GM10248 (cell line): ENCODE measurements at regions not wholly inside any gene's neighbourhood (a gene's known extent, or its start where the extent isn't known, plus 50 kb on each side); places are given as distances from the start of the nearest gene placed in this dataset.

ENCODE experiments used
- CTCF ChIA-PET: fragments of 300-600 bp; sonication (Branson Sonifier 250); formaldehyde crosslinking; extraction: SDS; loops from one replicate; lab custom pipeline; 2021; ENCODE audit warnings: antibody characterized with exemption; lab: Yijun Ruan, JAX
- POLR2A ChIA-PET: fragments of 350-650 bp; sonication (Branson Sonifier 250); formaldehyde crosslinking; extraction: SDS; loops from one replicate; lab custom pipeline; 2020; ENCODE audit warnings: antibody characterized with exemption; lab: Yijun Ruan, JAX
- DNase-seq: peaks from one replicate; pipeline ENCODE4 v3.0.0; 2012; ENCODE audit errors: extremely low spot score
- CTCF ChIP-seq: IDR thresholded peaks from 2 replicates; pipeline ENCODE4 v1.5.1; 2012; ENCODE audit warnings: mild to moderate bottlenecking, low read depth; ENCODE audit errors: extremely low read depth, missing control alignments, control extremely low read depth

GRCh38 chr9:2321523-2322148 is 300.0 kb upstream of the VLDLR start:
- ChIA-PET CTCF (no interaction called here), POLR2A (no interaction called here)
- TF ChIP-seq CTCF, result no peak
- DNase-seq, result no peak

GRCh38 chr9:2324742-2325141 is 296.8 kb upstream of the VLDLR start:
- no peak for TF ChIP-seq CTCF
- ChIA-PET POLR2A (no interaction called here), CTCF (interaction anchor here (1.0 kb wide), 1 partner anchor 123 kb away, joined by 3 read pairs; no protein-coding TSS in a partner anchor)
- DNase-seq, result no peak

GRCh38 chr9:2332663-2333062 is 288.9 kb upstream of the VLDLR start:
- TF ChIP-seq CTCF, result no peak
- POLR2A ChIA-PET, result no interaction called here
- CTCF ChIA-PET, result no interaction called here
- no peak for DNase-seq

GRCh38 chr9:2335260-2335659 is 286.3 kb upstream of the VLDLR start:
- DNase-seq, result no peak
- ChIA-PET CTCF (interaction anchor here (4.5 kb wide), 1 partner anchor 393 kb away, joined by 14 read pairs; no protein-coding TSS in a partner anchor), POLR2A (no interaction called here)
- TF ChIP-seq CTCF, result no peak

- ChIA-PET CTCF (interaction anchor here (1.1 to 4.5 kb wide), 2 partner anchors 9 to 392 kb away, joined by 3 to 14 read pairs; no protein-coding TSS in a partner anchor), POLR2A (no interaction called here)
- TF ChIP-seq CTCF, result no peak
- DNase-seq, result no peak
Measured at GRCh38 chr9:2336055-2336454, 285.5 kb upstream of the VLDLR start.

GRCh38 chr9:2337131-2337530 is 284.5 kb upstream of the VLDLR start:
- CTCF ChIA-PET, result interaction anchor here (4.5 kb wide), 1 partner anchor 391 kb away, joined by 14 read pairs; no protein-coding TSS in a partner anchor
- POLR2A ChIA-PET, result no interaction called here
- no peak for DNase-seq
- no peak for TF ChIP-seq CTCF
